Activated CD4-positive, alpha-beta T cell treated with anti-CD3 and anti-CD28 coated beads, Interleukin-2, amount 50 U/mL, for 1 hour (primary cell): ENCODE measurements at regions not wholly inside any gene's neighbourhood (a gene's known extent, or its start where the extent isn't known, plus 50 kb on each side); places are given as distances from the start of the nearest gene placed in this dataset.
"Not testable (repeated sequence)": the region's sequence is repeated elsewhere in the genome, so short reads cannot be mapped to it uniquely, and the experiment has no call there.

Source experiments
- DNase-seq: peaks from one replicate; pipeline ENCODE4 v3.0.0-alpha.2; 2020

- DNase-seq = no peak
Measured at GRCh38 chr9:31996331-31996730, 388.1 kb upstream of the ACO1 start.

- no peak for DNase-seq
Measured at GRCh38 chr9:32004431-32005076, 379.9 kb upstream of the ACO1 start.

GRCh38 chr9:32010322-32010721 lies 374.1 kb upstream of the ACO1 start:
- no peak for DNase-seq

GRCh38 chr9:32011049-32011448 lies 373.4 kb upstream of the ACO1 start:
- no peak for DNase-seq

GRCh38 chr9:32015795-32016194 lies 368.6 kb upstream of the ACO1 start:
- DNase-seq = no peak

GRCh38 chr9:32045513-32045912 lies 338.9 kb upstream of the ACO1 start:
- no peak for DNase-seq

GRCh38 chr9:32067261-32067660 lies 317.2 kb upstream of the ACO1 start:
- DNase-seq = no peak

GRCh38 chr9:32069169-32069813 lies 315.2 kb upstream of the ACO1 start:
- no peak for DNase-seq

- DNase-seq = no peak
Measured at GRCh38 chr9:32069969-32070368, 314.5 kb upstream of the ACO1 start.

GRCh38 chr9:32072570-32072969 lies 311.9 kb upstream of the ACO1 start:
- DNase-seq = no peak

- no peak for DNase-seq
Measured at GRCh38 chr9:32092031-32092430, 292.4 kb upstream of the ACO1 start.

GRCh38 chr9:32117291-32117690 lies 267.2 kb upstream of the ACO1 start:
- DNase-seq = no peak

GRCh38 chr9:32128546-32128945 lies 255.9 kb upstream of the ACO1 start:
- DNase-seq = no peak

- not testable (repeated sequence) for DNase-seq
Measured at GRCh38 chr9:32130709-32131108, 253.7 kb upstream of the ACO1 start.

- DNase-seq = no peak
Measured at GRCh38 chr9:32136700-32137339, 247.6 kb upstream of the ACO1 start.

- no peak for DNase-seq
Measured at GRCh38 chr9:32142074-32142473, 242.4 kb upstream of the ACO1 start.

- DNase-seq = not testable (repeated sequence)
Measured at GRCh38 chr9:32148553-32148952, 235.9 kb upstream of the ACO1 start.

GRCh38 chr9:32161209-32161608 lies 223.2 kb upstream of the ACO1 start:
- DNase-seq = no peak

- DNase-seq = no peak
Measured at GRCh38 chr9:32161720-32162119, 222.7 kb upstream of the ACO1 start.

- DNase-seq = not testable (repeated sequence)
Measured at GRCh38 chr9:32166316-32166715, 218.1 kb upstream of the ACO1 start.

GRCh38 chr9:32171339-32171738 lies 213.1 kb upstream of the ACO1 start:
- no peak for DNase-seq

- DNase-seq = no peak
Measured at GRCh38 chr9:32172256-32172655, 212.2 kb upstream of the ACO1 start.

GRCh38 chr9:32177396-32177795 lies 207.0 kb upstream of the ACO1 start:
- DNase-seq = no peak

- no peak for DNase-seq
Measured at GRCh38 chr9:32180597-32180996, 203.8 kb upstream of the ACO1 start.
